HepG2 (cell line): ENCODE measurements at regions not wholly inside any gene's neighbourhood (a gene's known extent, or its start where the extent isn't known, plus 50 kb on each side); places are given as distances from the start of the nearest gene placed in this dataset.

Experiments used
- ATAC-seq: fragments of 200-7000 bp; cut with Tn5 transposase; 3 replicates; pipeline ENCODE4 v1.9.1; 2020; ENCODE audit warnings: mild to moderate bottlenecking, moderate library complexity
- BruUV-seq: library from RNA; stranded (reverse); fragments of 400-500 nt; replicated peaks from 2 replicates; lab custom pipeline; 2021; lab: Mats Ljungman, UMichigan
- CTCF ChIA-PET: fragments of 300-600 bp; formaldehyde crosslinking; extraction: SDS; loops from one replicate; lab custom pipeline; 2021; ENCODE audit warnings: low total read pairs, inconsistent platforms, low intra/inter-chr PET ratio; lab: Yijun Ruan, JAX
- POLR2A ChIA-PET: fragments of 350-600 bp; sonication (Branson Sonifier 250); formaldehyde crosslinking; loops from one replicate; lab custom pipeline; 2020; ENCODE audit warnings: antibody characterized with exemption, inconsistent platforms; lab: Yijun Ruan, JAX
- DNase-seq: peaks from one replicate; pipeline ENCODE4 v3.0.0-alpha.2; 2015; ENCODE audit warnings: low spot score
- FAIRE-seq: peaks from 3 replicates; lab custom pipeline; 2011; peaks lifted over from hg19 to GRCh38; lab: Jason Lieb, UNC
- H2AFZ ChIP-seq: one replicate; pipeline ENCODE4 v1.6.1; 2011; ENCODE audit warnings: low read length, inconsistent platforms
- H3K27ac ChIP-seq: fragments of 300-600 bp; 3 replicates; pipeline ENCODE4 v1.8.0; 2011; ENCODE audit warnings: mixed run types, mild to moderate bottlenecking, mixed read lengths, low read length, inconsistent platforms; ENCODE audit not compliant: insufficient read depth; ENCODE audit errors: extremely low read length
- H3K27me3 ChIP-seq, 2 experiments: fragments of 200-600 bp in 1 of 2; 2 replicates in 1 of 2; 3 replicates in 1 of 2; pipeline versions ENCODE4 v1.6.0 to v1.8.0; 2011; ENCODE audit warnings: low read length in 2 of 2, mild to moderate bottlenecking in 2 of 2, moderate library complexity in 2 of 2, inconsistent platforms in 1 of 2; ENCODE audit not compliant: insufficient read depth in 2 of 2, control insufficient read depth in 1 of 2
- H3K36me3 ChIP-seq, 2 experiments: fragments of 200-600 bp in 1 of 2; replicated peaks in 1 of 2; 2 replicates in 1 of 2; 3 replicates in 1 of 2; pipeline versions ENCODE4 v1.5.1 to v1.8.0; 2011; ENCODE audit warnings: low read length in 2 of 2, inconsistent platforms in 1 of 2; ENCODE audit not compliant: insufficient read depth in 2 of 2, control insufficient read depth in 1 of 2
- H3K4me1 ChIP-seq: 2 replicates; pipeline ENCODE4 v1.5.1; 2012; ENCODE audit warnings: low read length, inconsistent platforms; ENCODE audit not compliant: insufficient read depth
- H3K4me2 ChIP-seq: 2 replicates; pipeline ENCODE4 v1.6.0; 2011; ENCODE audit warnings: low read depth, low read length, inconsistent platforms
- H3K4me3 ChIP-seq, 3 experiments: fragments of 200-600 bp in 1 of 3; sonication (generic), shearing (Covaris generic) in 1 of 3; replicated peaks in 1 of 3; 2 replicates each; pipeline ENCODE4 v1.5.1; 2011 to 2016; ENCODE audit warnings: low read length in 3 of 3, inconsistent platforms in 2 of 3, low read depth in 2 of 3, mild to moderate bottlenecking in 2 of 3, control low read depth in 1 of 3, mixed read lengths in 1 of 3; ENCODE audit not compliant: insufficient read depth in 1 of 3
- H3K79me2 ChIP-seq: one replicate; pipeline ENCODE4 v1.6.1; 2011; ENCODE audit warnings: low read length, inconsistent platforms; ENCODE audit not compliant: insufficient read depth
- H3K9ac ChIP-seq: 2 replicates; pipeline ENCODE4 v1.6.0; 2011; ENCODE audit warnings: mild to moderate bottlenecking, low read depth, low read length, inconsistent platforms; ENCODE audit not compliant: insufficient read depth
- H3K9me3 ChIP-seq: 2 replicates; pipeline ENCODE4 v1.5.1; 2012; ENCODE audit warnings: mild to moderate bottlenecking, low read length
- H4K20me1 ChIP-seq: 2 replicates; pipeline ENCODE4 v1.6.0; 2011; ENCODE audit warnings: inconsistent platforms, mild to moderate bottlenecking, low read length, moderate library complexity; ENCODE audit not compliant: insufficient read depth
- ARID2 ChIP-seq: sonication (generic); formaldehyde crosslinking; IDR thresholded peaks from 2 replicates; pipeline ENCODE4 v1.8.1; 2022; ENCODE audit warnings: mild to moderate bottlenecking, missing genetic modification reagents, borderline replicate concordance
- ATF7-NPFF ChIP-seq: sonication (generic); formaldehyde crosslinking; IDR thresholded peaks from 2 replicates; pipeline ENCODE4 v1.8.1; 2023; ENCODE audit warnings: mild to moderate bottlenecking, low read depth, missing genetic modification reagents, moderate library complexity
- GLMP ChIP-seq: sonication (generic); formaldehyde crosslinking; IDR thresholded peaks from 2 replicates; pipeline ENCODE4 v1.9.0; 2021; ENCODE audit warnings: missing genetic modification reagents, mild to moderate bottlenecking, borderline replicate concordance
- HDAC2 ChIP-seq: sonication (generic); formaldehyde crosslinking; IDR thresholded peaks from 2 replicates; pipeline ENCODE4 v1.4.0; 2020; ENCODE audit warnings: missing genetic modification reagents
- KDM2A ChIP-seq: sonication (generic); formaldehyde crosslinking; IDR thresholded peaks from 2 replicates; pipeline ENCODE4 v1.4.0; 2020; ENCODE audit warnings: low read depth, missing genetic modification reagents, borderline replicate concordance
- KDM6A ChIP-seq: IDR thresholded peaks from 2 replicates; pipeline ENCODE4 v1.6.1; 2016; ENCODE audit warnings: low read depth
- PREB ChIP-seq: sonication (generic); formaldehyde crosslinking; IDR thresholded peaks from 2 replicates; pipeline ENCODE4 v1.4.0; 2020; ENCODE audit warnings: missing genetic modification reagents
- SIN3A ChIP-seq: IDR thresholded peaks from 2 replicates; pipeline ENCODE4 v1.6.1; 2011; ENCODE audit warnings: low read depth, mild to moderate bottlenecking, control low read depth, low read length, borderline replicate concordance
- SOX5 ChIP-seq: IDR thresholded peaks from 2 replicates; pipeline ENCODE4 v1.6.1; 2016; ENCODE audit warnings: borderline replicate concordance
- TCF7L2 ChIP-seq: IDR thresholded peaks from 2 replicates; pipeline ENCODE4 v1.6.1; 2011; ENCODE audit warnings: mild to moderate bottlenecking, low read depth, low read length, moderate library complexity
- ZEB1 ChIP-seq: IDR thresholded peaks from 2 replicates; pipeline ENCODE4 v1.6.1; 2012; ENCODE audit warnings: mild to moderate bottlenecking, low read depth, inconsistent platforms; ENCODE audit not compliant: insufficient replicate concordance
- ZFP37 ChIP-seq: sonication (generic); formaldehyde crosslinking; IDR thresholded peaks from 2 replicates; pipeline ENCODE4 v1.4.0; 2020; ENCODE audit warnings: missing genetic modification reagents, borderline replicate concordance
- in situ Hi-C: cut with HindIII; loops from 2 replicates; pipeline ENCODE4 v1.10.0; 2017; ENCODE audit warnings: low pct_unique_long_range_greater_than_20kb; ENCODE audit not compliant: extremely low pct_ligation_motif_present
- intact Hi-C: fragments of 100-400 bp; cut with micrococcal nuclease; formaldehyde crosslinking; loops from one replicate; pipeline ENCODE4 v1.10.0; 2022; ENCODE audit not compliant: unreplicated experiment

GRCh38 chr3:135576751-135577150 lies 388.8 kb upstream of the PPP2R3A start (continued):
- TF ChIP-seq PREB (CRISPR knock-in tag) (no peak), SOX5 (CRISPR knock-in tag) (no peak), ZEB1 (no peak), ATF7-NPFF (CRISPR knock-in tag) (no peak), TCF7L2 (no peak), GLMP (CRISPR knock-in tag) (no peak), KDM2A (CRISPR knock-in tag) (no peak), ZFP37 (CRISPR knock-in tag) (no peak), HDAC2 (CRISPR knock-in tag) (no peak), ARID2 (CRISPR knock-in tag) (no peak), KDM6A (CRISPR knock-in tag) (no peak)
- TF ChIP-seq, all 625 proteins: peak for 0

- ChIA-PET POLR2A (no interaction called here), CTCF (no interaction called here)
- Histone ChIP-seq H3K27me3 (0 out of 5 replicates have a peak, but pooled peaks cover 0 to 1% of the 10 kb centered on the region in 2 experiments), H3K36me3 (no peaks in the 10 kb centered on the region), H3K4me1 (no peaks in the 10 kb centered on the region), H3K4me3 (no peak overlapping the region), H2AFZ (no peak overlapping the region), H3K27ac (no peak overlapping the region), H3K9me3 (no peaks in the 10 kb centered on the region), H4K20me1 (no peaks in the 10 kb centered on the region), H3K4me2 (no peak overlapping the region), H3K79me2 (no peaks in the 10 kb centered on the region), H3K9ac (no peak overlapping the region)
- intact Hi-C loops: no loop called here
- ATAC-seq (no peak), DNase-seq (no peak), FAIRE-seq (no peak)
- BruUV-seq: no TSS peak
- in situ Hi-C loops: no loop called here
- TF ChIP-seq SIN3A: no peak
These were observed 383.7 kb upstream of the PPP2R3A start for GRCh38 chr3:135581806-135582205.
